Peyer's patch (tissue), 4 donors: ENCODE measurements at regions not wholly inside any gene's neighbourhood (a gene's known extent, or its start where the extent isn't known, plus 50 kb on each side); places are given as distances from the start of the nearest gene placed in this dataset.

Experiments
- POLR2A ChIP-seq, 2 donors: fragments of 450-650 bp; IDR thresholded peaks; one replicate each; pipeline ENCODE4 v1.5.1; 2017; ENCODE audit warnings: antibody characterized with exemption in 2 of 2, mild to moderate bottlenecking in 2 of 2, moderate library complexity in 2 of 2
- TF ChIP-seq, protein P1 (sequence below), 6 experiments: fragments of 450-650 bp in 4 of 6; fragments of 200-600 bp in 2 of 6; sonication (generic) in 1 of 6; IDR thresholded peaks; one replicate each; pipeline ENCODE4 v1.5.1; 2017 to 2019; ENCODE audit warnings: antibody characterized with exemption in 6 of 6, mild to moderate bottlenecking in 3 of 6, moderate library complexity in 1 of 6

DNA sequence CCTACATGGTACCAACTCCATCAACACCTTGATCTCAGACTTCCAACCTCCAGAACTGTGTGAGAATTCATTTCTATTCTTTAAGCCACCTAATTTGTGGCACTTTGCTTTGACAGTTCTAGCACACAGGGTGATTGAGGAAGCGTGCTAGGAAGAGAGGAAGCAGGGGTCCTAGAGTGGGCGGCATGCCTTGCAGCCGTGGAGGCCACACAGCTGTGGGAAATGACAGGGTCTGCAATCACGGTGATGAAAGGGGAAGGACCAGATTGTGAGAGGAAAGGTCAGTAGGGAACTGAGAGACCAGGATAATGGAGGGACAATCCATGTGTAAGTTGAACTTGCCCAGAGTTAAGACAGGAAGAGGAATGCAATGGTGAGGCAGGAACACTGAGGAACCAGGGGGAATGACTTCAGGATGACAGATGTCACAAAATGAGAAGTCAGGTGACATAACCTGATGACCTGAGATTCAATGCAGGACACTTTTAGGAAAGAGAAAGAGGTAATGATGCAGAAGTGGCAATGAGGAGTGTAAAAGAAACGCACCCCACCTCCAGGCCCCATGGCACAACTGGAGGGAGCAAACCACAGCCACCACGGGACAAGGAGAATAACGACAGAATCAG lies 87.3 kb upstream of the PIK3CG start:
- TF ChIP-seq, protein P1, sequence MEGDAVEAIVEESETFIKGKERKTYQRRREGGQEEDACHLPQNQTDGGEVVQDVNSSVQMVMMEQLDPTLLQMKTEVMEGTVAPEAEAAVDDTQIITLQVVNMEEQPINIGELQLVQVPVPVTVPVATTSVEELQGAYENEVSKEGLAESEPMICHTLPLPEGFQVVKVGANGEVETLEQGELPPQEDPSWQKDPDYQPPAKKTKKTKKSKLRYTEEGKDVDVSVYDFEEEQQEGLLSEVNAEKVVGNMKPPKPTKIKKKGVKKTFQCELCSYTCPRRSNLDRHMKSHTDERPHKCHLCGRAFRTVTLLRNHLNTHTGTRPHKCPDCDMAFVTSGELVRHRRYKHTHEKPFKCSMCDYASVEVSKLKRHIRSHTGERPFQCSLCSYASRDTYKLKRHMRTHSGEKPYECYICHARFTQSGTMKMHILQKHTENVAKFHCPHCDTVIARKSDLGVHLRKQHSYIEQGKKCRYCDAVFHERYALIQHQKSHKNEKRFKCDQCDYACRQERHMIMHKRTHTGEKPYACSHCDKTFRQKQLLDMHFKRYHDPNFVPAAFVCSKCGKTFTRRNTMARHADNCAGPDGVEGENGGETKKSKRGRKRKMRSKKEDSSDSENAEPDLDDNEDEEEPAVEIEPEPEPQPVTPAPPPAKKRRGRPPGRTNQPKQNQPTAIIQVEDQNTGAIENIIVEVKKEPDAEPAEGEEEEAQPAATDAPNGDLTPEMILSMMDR (IDR thresholded peaks at IDR 0.05) = no peak
- TF ChIP-seq POLR2A (IDR thresholded peaks at IDR 0.05) = no peak
